ENCODE measurements at regions not wholly inside any gene's neighbourhood (a gene's known extent, or its start where the extent isn't known, plus 50 kb on each side); places are given as distances from the start of the nearest gene placed in this dataset.

GRCh38 chr2:3959372-3959771 lies 256.0 kb downstream of the DCDC2C start:
- H3K27ac ChIP-seq = no peak overlapping the region

GRCh38 chr2:3960106-3960505 lies 256.7 kb downstream of the DCDC2C start:
- H3K27ac ChIP-seq = no peak overlapping the region
- TF ChIP-seq ZFX (IDR thresholded peaks at IDR 0.05; ENCODE audit: borderline replicate concordance) (no peak), CTCF (IDR thresholded peaks at IDR 0.05) (no peak)

More at GRCh38 chr2:3959372-3959771, 256.0 kb downstream of the DCDC2C start:
- no peak for TF ChIP-seq ZFX (IDR thresholded peaks at IDR 0.05; ENCODE audit: borderline replicate concordance)
- peak; percentile 81 for TF ChIP-seq CTCF (IDR thresholded peaks at IDR 0.05)

GRCh38 chr2:3962719-3963118 lies 259.3 kb downstream of the DCDC2C start:
- H3K27ac ChIP-seq = no peak overlapping the region
- no peak for TF ChIP-seq ZFX (IDR thresholded peaks at IDR 0.05; ENCODE audit: borderline replicate concordance)
- TF ChIP-seq CTCF (IDR thresholded peaks at IDR 0.05) = no peak

GRCh38 chr2:3965211-3965610 lies 261.8 kb downstream of the DCDC2C start:
- H3K27ac ChIP-seq = no peak overlapping the region
- TF ChIP-seq ZFX (IDR thresholded peaks at IDR 0.05; ENCODE audit: borderline replicate concordance) (no peak), CTCF (IDR thresholded peaks at IDR 0.05) (no peak)

- TF ChIP-seq ZFX (IDR thresholded peaks at IDR 0.05; ENCODE audit: borderline replicate concordance) (no peak), CTCF (IDR thresholded peaks at IDR 0.05) (no peak)
- no peak overlapping the region for H3K27ac ChIP-seq
These were observed 262.6 kb downstream of the DCDC2C start for GRCh38 chr2:3965953-3966352.

- TF ChIP-seq CTCF (IDR thresholded peaks at IDR 0.05) (no peak), ZFX (IDR thresholded peaks at IDR 0.05; ENCODE audit: borderline replicate concordance) (no peak)
- no peak overlapping the region for H3K27ac ChIP-seq
These were observed 263.1 kb downstream of the DCDC2C start for GRCh38 chr2:3966470-3966869.

GRCh38 chr2:3968736-3969135 lies 265.4 kb downstream of the DCDC2C start:
- no peak overlapping the region for H3K27ac ChIP-seq
- TF ChIP-seq ZFX (IDR thresholded peaks at IDR 0.05; ENCODE audit: borderline replicate concordance) (no peak), CTCF (IDR thresholded peaks at IDR 0.05) (no peak)
